Small intestine (tissue), 7 donors: ENCODE measurements at regions not wholly inside any gene's neighbourhood (a gene's known extent, or its start where the extent isn't known, plus 50 kb on each side); places are given as distances from the start of the nearest gene placed in this dataset.
"Not testable (repeated sequence)": the region's sequence is repeated elsewhere in the genome, so short reads cannot be mapped to it uniquely, and the experiment has no call there.

ENCODE experiments used
- DNase-seq, 2 donors: peaks; one replicate each; pipeline versions ENCODE4 v3.0.0 to v3.0.0-alpha.2; 2013
- FAIRE-seq: peaks from 2 replicates; lab custom pipeline; 2012; peaks lifted over from hg19 to GRCh38; lab: Jason Lieb, UNC
- H3K27ac ChIP-seq, 3 donors: one replicate each; pipeline ENCODE4 v1.5.1; 2013; ENCODE audit warnings: low read length in 2 of 3, mild to moderate bottlenecking in 2 of 3, control low read depth in 1 of 3, inconsistent platforms in 1 of 3, low read depth in 1 of 3, moderate library complexity in 1 of 3
- H3K27me3 ChIP-seq, 3 donors: one replicate each; pipeline ENCODE4 v1.6.1; 2013; ENCODE audit warnings: low read length in 3 of 3, inconsistent platforms in 1 of 3; ENCODE audit not compliant: control insufficient read depth in 3 of 3, insufficient read depth in 3 of 3
- H3K36me3 ChIP-seq, 3 donors: one replicate each; pipeline ENCODE4 v1.6.1; 2013; ENCODE audit warnings: low read length in 3 of 3, inconsistent platforms in 1 of 3, low read depth in 1 of 3, mild to moderate bottlenecking in 1 of 3, moderate library complexity in 1 of 3; ENCODE audit not compliant: control insufficient read depth in 3 of 3, insufficient read depth in 2 of 3
- H3K4me1 ChIP-seq, 3 donors: one replicate each; pipeline ENCODE4 v1.6.1; 2013; ENCODE audit warnings: low read length in 2 of 3, inconsistent platforms in 1 of 3, low read depth in 1 of 3, mild to moderate bottlenecking in 1 of 3, moderate library complexity in 1 of 3; ENCODE audit not compliant: control insufficient read depth in 3 of 3, insufficient read depth in 2 of 3
- H3K4me3 ChIP-seq, 3 donors: one replicate each; pipeline ENCODE4 v1.5.1; 2013; ENCODE audit warnings: low read length in 3 of 3, control low read depth in 1 of 3, inconsistent platforms in 1 of 3, low read depth in 1 of 3, mild to moderate bottlenecking in 1 of 3, moderate library complexity in 1 of 3
- H3K9me3 ChIP-seq, 2 donors: one replicate each; pipeline ENCODE4 v1.6.1; 2013; ENCODE audit warnings: low read depth in 1 of 2, low read length in 1 of 2; ENCODE audit not compliant: control insufficient read depth in 2 of 2, insufficient read depth in 1 of 2
- WGBS, 3 donors: extraction: QIAGEN DNeasy Blood & Tissue Kit; methylation state at CpG; one replicate each; pipeline ENCODE4 v1.1.7; 2013; 5-methylcytosine and 5-hydroxymethylcytosine counted together
- donor health status: healthy with polysubstance abuse.
- donor health status: control.
- donor health status: control.
- donor health status: Bipolar disorder and iron deficiency.
- donor health status: healthy.

GRCh38 chr6:85285934-85286333 lies 163.9 kb upstream of the NT5E start:
- H3K27me3 ChIP-seq = no peaks in the 10 kb centered on the region
- no peak for FAIRE-seq
- no peak for DNase-seq
- H3K27ac ChIP-seq = no peak overlapping the region
- H3K9me3 ChIP-seq = peaks cover 2 to 6% of the 10 kb centered on the region in 2 donors
- 91 to 93% (median 92%) methylated on average over 22 of the region's 22 CpGs for WGBS, 3 donors
- no peak overlapping the region for H3K4me3 ChIP-seq
- no peaks in the 10 kb centered on the region for H3K4me1 ChIP-seq
- H3K36me3 ChIP-seq = no peaks in the 10 kb centered on the region

DNA sequence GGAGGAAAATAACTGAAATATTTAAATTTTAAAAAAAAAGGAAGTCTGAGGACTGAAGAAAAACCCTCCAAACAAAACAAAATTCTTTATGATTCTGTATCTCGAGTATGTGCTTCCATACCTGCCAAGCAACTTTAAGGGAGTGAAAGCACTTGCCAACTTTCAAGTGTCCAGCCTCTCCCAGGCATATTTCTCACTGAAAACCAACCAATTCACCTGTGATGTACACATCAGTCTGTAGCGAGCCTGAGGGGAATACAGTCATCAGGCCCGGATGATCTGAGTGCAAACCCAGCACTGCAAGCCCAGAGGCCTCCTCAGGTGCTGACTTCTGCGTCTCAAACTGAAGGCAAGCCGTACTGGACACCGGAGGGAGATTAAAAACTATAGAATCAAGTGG lies 164.8 kb upstream of the NT5E start:
- WGBS, 3 donors = 71 to 80% (median 75%) methylated on average over 6 of the region's 6 CpGs
- Histone ChIP-seq H3K27ac (no peak overlapping the region), H3K4me1 (no peaks in the 10 kb centered on the region), H3K27me3 (no peaks in the 10 kb centered on the region), H3K4me3 (no peak overlapping the region), H3K9me3 (peaks cover 2 to 6% of the 10 kb centered on the region in 2 donors), H3K36me3 (no peaks in the 10 kb centered on the region)
- DNase-seq (no peak), FAIRE-seq (no peak)

GRCh38 chr6:85283436-85283835 lies 166.4 kb upstream of the NT5E start:
- no peak for DNase-seq

DNA sequence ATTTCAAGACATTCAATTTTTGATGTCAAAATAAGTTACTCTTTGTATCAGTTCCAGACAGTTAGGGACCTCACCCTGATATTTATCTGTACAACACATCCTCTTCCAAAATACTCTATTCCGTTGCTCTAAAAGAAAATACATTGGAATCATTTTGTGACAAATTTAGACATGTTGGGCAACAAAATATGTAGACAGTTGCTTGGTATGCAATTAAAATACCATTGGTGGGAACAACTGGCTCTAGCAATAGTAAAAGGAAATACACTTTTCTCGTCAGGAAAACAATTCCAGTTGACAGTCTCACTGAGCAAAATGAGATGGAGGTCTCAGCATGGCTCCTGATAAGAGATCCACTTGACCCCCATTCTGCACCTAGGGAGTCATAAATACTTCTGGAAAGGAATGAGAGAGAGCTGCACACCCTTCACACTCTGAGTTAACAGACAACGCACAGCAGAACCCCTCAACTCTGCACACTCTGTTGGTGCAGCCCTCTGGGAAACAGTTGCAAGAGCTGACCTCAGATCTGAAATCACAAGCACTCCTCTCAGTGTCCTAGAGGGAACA lies 171.3 kb upstream of the NT5E start:
- no peaks in the 10 kb centered on the region for H3K9me3 ChIP-seq
- H3K27ac ChIP-seq = no peak overlapping the region
- 48 to 52% (median 49%) methylated on average over 3 of the region's 3 CpGs for WGBS, 3 donors
- H3K4me1 ChIP-seq = no peaks in the 10 kb centered on the region
- no peaks in the 10 kb centered on the region for H3K27me3 ChIP-seq
- H3K4me3 ChIP-seq = no peak overlapping the region
- DNase-seq (no peak), FAIRE-seq (no peak)
- H3K36me3 ChIP-seq = no peaks in the 10 kb centered on the region

More at GRCh38 chr6:85283436-85283835, 166.4 kb upstream of the NT5E start:
- Histone ChIP-seq H3K27ac (no peak overlapping the region), H3K36me3 (no peaks in the 10 kb centered on the region), H3K9me3 (peaks cover 0 to 2% of the 10 kb centered on the region in 2 donors), H3K27me3 (no peaks in the 10 kb centered on the region), H3K4me1 (no peaks in the 10 kb centered on the region), H3K4me3 (no peak overlapping the region)
- FAIRE-seq = no peak
- WGBS, 3 donors = 70 to 82% (median 73%) methylated on average over 3 of the region's 3 CpGs

- H3K4me3 ChIP-seq, DNase-seq, H3K27me3 ChIP-seq, H3K36me3 ChIP-seq, FAIRE-seq, H3K27ac ChIP-seq, H3K9me3 ChIP-seq, H3K4me1 ChIP-seq: not testable (repeated sequence)
- WGBS, 3 donors = 83 to 96% (median 96%) methylated on average over 1 of the region's 1 CpG
Observed at GRCh38 chr6:85276026-85276425, 173.9 kb upstream of the NT5E start.

DNA sequence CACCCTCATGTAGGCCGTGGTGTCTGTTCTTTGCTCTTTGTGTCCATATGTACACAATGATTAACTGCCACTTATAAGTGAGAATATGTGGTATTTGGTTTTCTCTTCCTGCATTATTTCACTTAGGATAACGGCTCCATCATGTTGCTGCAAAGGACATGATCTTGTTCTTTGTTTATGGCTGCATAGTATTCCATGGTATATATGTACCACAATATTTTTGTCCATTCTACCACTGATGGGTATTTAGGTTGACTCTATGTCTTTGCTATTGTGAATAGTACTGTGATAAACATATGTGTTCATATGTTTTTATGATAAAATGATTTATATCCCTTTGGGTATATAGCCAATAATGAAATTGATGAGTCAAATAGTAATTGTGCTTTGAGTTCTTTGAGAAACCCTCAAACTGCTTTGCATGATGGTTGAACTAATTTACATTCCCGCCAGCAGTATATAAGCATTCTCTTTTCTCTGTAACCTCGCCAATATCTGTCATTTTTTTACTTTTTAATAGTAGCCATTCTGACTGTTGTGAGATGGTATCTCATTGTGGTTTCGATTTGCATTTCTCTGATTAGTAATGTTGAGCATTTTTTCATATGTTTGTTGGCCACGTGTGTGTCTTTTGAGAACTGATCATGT lies 174.4 kb upstream of the NT5E start:
- Histone ChIP-seq H3K4me1 (no peaks in the 10 kb centered on the region), H3K27ac (no peak overlapping the region), H3K9me3 (no peaks in the 10 kb centered on the region), H3K36me3 (no peaks in the 10 kb centered on the region), H3K27me3 (no peaks in the 10 kb centered on the region), H3K4me3 (no peak overlapping the region)
- 57 to 72% (median 65%) methylated on average over 6 of the region's 6 CpGs for WGBS, 3 donors
- DNase-seq (no peak), FAIRE-seq (no peak)

DNA sequence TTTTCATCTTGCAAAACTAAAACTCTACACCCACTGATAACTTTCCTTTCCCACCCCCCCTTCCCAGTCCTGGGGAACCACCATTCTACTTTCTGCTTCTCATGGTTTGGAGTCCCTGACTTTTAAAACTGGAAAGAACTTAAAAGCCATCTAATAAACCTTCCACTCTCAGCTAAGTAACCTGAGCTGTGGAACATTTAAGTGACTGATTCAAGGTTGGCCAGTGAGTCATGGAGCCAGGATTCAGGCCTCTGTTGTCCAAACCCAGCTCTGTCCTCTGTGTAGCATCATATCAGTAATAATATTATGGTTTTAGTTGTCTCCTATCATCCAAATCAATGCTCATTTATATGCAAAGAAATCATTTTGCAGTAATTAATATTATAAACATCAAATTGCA lies 176.0 kb upstream of the NT5E start:
- Histone ChIP-seq H3K4me1 (no peaks in the 10 kb centered on the region), H3K4me3 (no peak overlapping the region), H3K27ac (no peak overlapping the region), H3K36me3 (no peaks in the 10 kb centered on the region), H3K27me3 (no peaks in the 10 kb centered on the region), H3K9me3 (no peaks in the 10 kb centered on the region)
- FAIRE-seq = no peak
- DNase-seq = no peak

GRCh38 chr6:85273046-85273445 lies 176.8 kb upstream of the NT5E start:
- FAIRE-seq = no peak

DNA sequence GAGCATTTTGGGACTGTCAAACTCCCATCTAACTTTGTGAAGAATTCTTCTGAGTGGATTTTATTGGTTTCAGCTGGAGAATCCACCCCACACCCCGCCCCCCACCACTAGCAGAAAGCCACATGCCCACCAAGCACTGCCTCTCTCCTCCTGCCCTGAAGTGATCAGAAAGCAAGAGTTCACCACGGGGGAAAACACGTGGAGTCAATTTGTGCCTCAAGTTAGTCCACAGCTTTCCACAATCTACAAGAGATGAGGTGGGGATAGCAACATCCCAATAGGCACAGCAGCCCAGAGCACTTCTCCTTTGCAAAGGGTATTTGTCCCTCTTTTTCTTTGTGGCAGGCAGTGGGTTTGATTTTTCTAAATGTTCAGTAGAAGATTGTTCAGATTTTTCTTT lies 177.3 kb upstream of the NT5E start:
- FAIRE-seq (no peak), DNase-seq (no peak)
- H3K9me3 ChIP-seq = no peaks in the 10 kb centered on the region
- no peaks in the 10 kb centered on the region for H3K4me1 ChIP-seq
- H3K36me3 ChIP-seq = no peaks in the 10 kb centered on the region
- no peaks in the 10 kb centered on the region for H3K27me3 ChIP-seq
- WGBS, 3 donors = 30 to 49% (median 45%) methylated on average over 3 of the region's 3 CpGs
- no peak overlapping the region for H3K27ac ChIP-seq
- H3K4me3 ChIP-seq = no peak overlapping the region

More at GRCh38 chr6:85273046-85273445, 176.8 kb upstream of the NT5E start:
- DNase-seq = no peak
- Histone ChIP-seq H3K36me3 (no peaks in the 10 kb centered on the region), H3K4me3 (no peak overlapping the region), H3K27me3 (no peaks in the 10 kb centered on the region), H3K27ac (no peak overlapping the region), H3K4me1 (no peaks in the 10 kb centered on the region), H3K9me3 (no peaks in the 10 kb centered on the region)
- 67 to 88% (median 80%) methylated on average over 4 of the region's 4 CpGs for WGBS, 3 donors
